WTC11 (cell line): ENCODE measurements at regions not wholly inside any gene's neighbourhood (a gene's known extent, or its start where the extent isn't known, plus 50 kb on each side); places are given as distances from the start of the nearest gene placed in this dataset.

Source experiments
- ATAC-seq: fragments of 200-7000 bp; cut with Tn5 transposase; 2 replicates; pipeline ENCODE4 v1.10.0; 2021; ENCODE audit warnings: mild to moderate bottlenecking, moderate library complexity
- CTCF ChIA-PET: fragments of 300-600 bp; sonication (Branson Sonifier 250); formaldehyde crosslinking; loops from one replicate; lab custom pipeline; 2021; ENCODE audit warnings: antibody characterized with exemption; lab: Charles Lee
- POLR2A ChIA-PET: fragments of 350-600 bp; sonication (Branson Sonifier 250); formaldehyde crosslinking; loops from one replicate; lab custom pipeline; 2021; ENCODE audit warnings: antibody characterized with exemption; lab: Charles Lee
- DNase-seq: peaks from one replicate; pipeline ENCODE4 v3.0.0; 2021; ENCODE audit warnings: low spot score
- H3K27ac Mint-ChIP-seq: 2 replicates; pipeline ENCODE4 v1.8.0; 2021; ENCODE audit warnings: mixed read lengths
- H3K27me3 Mint-ChIP-seq: 2 replicates; pipeline ENCODE4 v1.8.0; 2021; ENCODE audit warnings: low read depth, mild to moderate bottlenecking, moderate library complexity, mixed read lengths
- H3K36me3 Mint-ChIP-seq: 2 replicates; pipeline ENCODE4 v1.8.0; 2021; ENCODE audit warnings: mixed read lengths
- H3K4me1 Mint-ChIP-seq: 2 replicates; pipeline ENCODE4 v1.8.0; 2022; ENCODE audit warnings: mixed read lengths
- H3K4me3 Mint-ChIP-seq: 2 replicates; pipeline ENCODE4 v1.8.0; 2021; ENCODE audit warnings: mild to moderate bottlenecking, moderate library complexity, mixed read lengths
- H3K9me3 Mint-ChIP-seq: 2 replicates; pipeline ENCODE4 v1.8.0; 2021; ENCODE audit warnings: mixed read lengths
- ATF6 ChIP-seq: sonication (generic); formaldehyde crosslinking; IDR thresholded peaks from 2 replicates; pipeline ENCODE4 v1.8.1; 2023; ENCODE audit warnings: mild to moderate bottlenecking, missing genetic modification reagents
- CDX4 ChIP-seq: fragments of 250-450 bp; sonication (Bioruptor Pico); IDR thresholded peaks from 2 replicates; pipeline ENCODE4 v1.9.0; 2021; ENCODE audit warnings: moderate library complexity, mild to moderate bottlenecking, inconsistent platforms, borderline replicate concordance
- IRF1 ChIP-seq: sonication (generic); formaldehyde crosslinking; IDR thresholded peaks from 2 replicates; pipeline ENCODE4 v1.8.0; 2023; ENCODE audit warnings: missing genetic modification reagents
- NFATC4 ChIP-seq: fragments of 250-450 bp; sonication (Bioruptor Pico); IDR thresholded peaks from 2 replicates; pipeline ENCODE4 v1.9.0; 2021; ENCODE audit warnings: mild to moderate bottlenecking
- NR3C1 ChIP-seq: sonication (generic); formaldehyde crosslinking; conservative IDR thresholded peaks from 2 replicates; pipeline ENCODE4 v1.8.1; 2023; ENCODE audit warnings: low read depth, mild to moderate bottlenecking, missing genetic modification reagents
- PRDM15 ChIP-seq: sonication (generic); formaldehyde crosslinking; IDR thresholded peaks from 2 replicates; pipeline ENCODE4 v1.8.0; 2022; ENCODE audit warnings: missing genetic modification reagents
- RELA ChIP-seq: sonication (generic); formaldehyde crosslinking; IDR thresholded peaks from 2 replicates; pipeline ENCODE4 v1.8.1; 2022; ENCODE audit warnings: missing genetic modification reagents, mild to moderate bottlenecking, borderline replicate concordance
- STAT6 ChIP-seq: sonication (generic); formaldehyde crosslinking; conservative IDR thresholded peaks from 2 replicates; pipeline ENCODE4 v1.8.1; 2023; ENCODE audit warnings: mild to moderate bottlenecking, low read depth, missing genetic modification reagents, moderate library complexity
- USF2 ChIP-seq: sonication (generic); formaldehyde crosslinking; IDR thresholded peaks from 2 replicates; pipeline ENCODE4 v1.8.1; 2023; ENCODE audit warnings: mild to moderate bottlenecking, missing genetic modification reagents, moderate library complexity
- ZBTB43 ChIP-seq: sonication (generic); formaldehyde crosslinking; IDR thresholded peaks from 2 replicates; pipeline ENCODE4 v1.8.1; 2023; ENCODE audit warnings: mild to moderate bottlenecking, missing genetic modification reagents
- ZMAT4 ChIP-seq: fragments of 250-450 bp; sonication (Bioruptor Pico); IDR thresholded peaks from 2 replicates; pipeline ENCODE4 v1.9.0; 2021; ENCODE audit warnings: mild to moderate bottlenecking
- ZNF138 ChIP-seq: sonication (generic); formaldehyde crosslinking; conservative IDR thresholded peaks from 2 replicates; pipeline ENCODE4 v1.8.1; 2022; ENCODE audit warnings: mild to moderate bottlenecking, moderate library complexity, missing genetic modification reagents
- ZNF281 ChIP-seq: sonication (generic); formaldehyde crosslinking; IDR thresholded peaks from 2 replicates; pipeline ENCODE4 v1.8.0; 2023; ENCODE audit warnings: mild to moderate bottlenecking, missing genetic modification reagents
- ZNF396 ChIP-seq: fragments of 250-450 bp; sonication (Bioruptor Pico); IDR thresholded peaks from 2 replicates; pipeline ENCODE4 v1.8.0; 2021; ENCODE audit warnings: mild to moderate bottlenecking, moderate library complexity, borderline replicate concordance
- ZNF512 ChIP-seq: sonication (generic); formaldehyde crosslinking; IDR thresholded peaks from 2 replicates; pipeline ENCODE4 v1.8.1; 2022; ENCODE audit warnings: missing genetic modification reagents, borderline replicate concordance

- ChIA-PET POLR2A (no interaction called here), CTCF (no interaction called here)
- Mint-ChIP-seq H3K36me3 (peaks cover 7% of the 10 kb centered on the region), H3K4me1 (peaks cover 12% of the 10 kb centered on the region), H3K27me3 (no peaks in the 10 kb centered on the region), H3K27ac (no peak overlapping the region), H3K4me3 (no peak overlapping the region), H3K9me3 (peaks cover 7% of the 10 kb centered on the region)
- ATAC-seq, result no peak
- no peak for DNase-seq
- TF ChIP-seq ZNF396 (no peak), ZNF138 (CRISPR knock-in tag) (no peak), ATF6 (CRISPR knock-in tag) (no peak), STAT6 (no peak), NR3C1 (CRISPR knock-in tag) (no peak), ZBTB43 (CRISPR knock-in tag) (no peak), IRF1 (CRISPR knock-in tag) (no peak), ZNF281 (no peak), ZNF512 (no peak), NFATC4 (no peak), CDX4 (no peak), USF2 (CRISPR knock-in tag) (no peak), RELA (CRISPR knock-in tag) (no peak), PRDM15 (CRISPR knock-in tag) (no peak), ZMAT4 (CRISPR knock-in tag) (no peak)
These were observed 166.2 kb upstream of the VCX3A start for GRCh38 chrX:6701085-6701484.
